H7 (cell line): ENCODE measurements at regions not wholly inside any gene's neighbourhood (a gene's known extent, or its start where the extent isn't known, plus 50 kb on each side); places are given as distances from the start of the nearest gene placed in this dataset.

ENCODE experiments used
- DNase-seq: peaks from one replicate; pipeline ENCODE4 v3.0.0; 2012
- H3K27me3 ChIP-seq: 2 replicates; pipeline ENCODE4 v1.6.0; 2011; ENCODE audit warnings: mild to moderate bottlenecking, low read length; ENCODE audit not compliant: control insufficient read depth, insufficient read depth
- H3K36me3 ChIP-seq: replicated peaks from 2 replicates; pipeline ENCODE4 v1.5.1; 2011; ENCODE audit warnings: low read length; ENCODE audit not compliant: control insufficient read depth, insufficient read depth
- H3K4me3 ChIP-seq: 2 replicates; pipeline ENCODE4 v1.5.1; 2011; ENCODE audit warnings: low read depth, mild to moderate bottlenecking, control low read depth, low read length, moderate library complexity; ENCODE audit not compliant: insufficient read depth

DNA sequence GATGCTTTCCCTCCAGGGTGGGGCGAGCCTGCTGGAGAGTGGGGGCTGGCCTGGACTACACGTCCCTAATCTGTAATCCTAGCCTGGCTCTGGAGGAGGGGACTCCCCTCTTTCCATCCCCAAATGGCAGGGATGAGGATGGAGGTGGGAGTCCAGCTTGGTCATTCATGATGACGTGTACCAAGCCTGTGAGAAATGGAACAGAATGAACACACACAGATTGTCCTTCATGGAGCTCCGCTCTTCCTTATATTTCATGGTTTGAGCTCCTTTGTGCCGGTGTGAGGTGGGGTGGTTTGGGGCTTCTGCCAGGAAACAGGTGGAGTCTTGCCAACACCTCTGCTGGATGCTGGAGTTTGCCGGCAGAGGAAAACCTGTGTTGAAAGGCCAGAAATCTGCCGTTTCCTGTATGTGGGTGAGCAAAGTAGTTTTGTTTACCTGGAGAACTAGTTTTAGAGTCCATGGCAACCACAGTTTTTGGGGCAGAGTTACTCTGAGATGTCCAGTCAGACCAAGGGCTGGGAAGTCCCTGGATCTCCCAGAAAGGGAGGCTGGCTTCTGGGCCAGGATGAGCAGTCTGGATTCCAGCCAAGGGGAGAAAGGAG, 417.6 kb upstream of the MEX3C start:
- H3K27me3 ChIP-seq, result no peaks in the 10 kb centered on the region
- DNase-seq, result no peak
- H3K36me3 ChIP-seq, result no peaks in the 10 kb centered on the region
- H3K4me3 ChIP-seq, result no peak overlapping the region

DNA sequence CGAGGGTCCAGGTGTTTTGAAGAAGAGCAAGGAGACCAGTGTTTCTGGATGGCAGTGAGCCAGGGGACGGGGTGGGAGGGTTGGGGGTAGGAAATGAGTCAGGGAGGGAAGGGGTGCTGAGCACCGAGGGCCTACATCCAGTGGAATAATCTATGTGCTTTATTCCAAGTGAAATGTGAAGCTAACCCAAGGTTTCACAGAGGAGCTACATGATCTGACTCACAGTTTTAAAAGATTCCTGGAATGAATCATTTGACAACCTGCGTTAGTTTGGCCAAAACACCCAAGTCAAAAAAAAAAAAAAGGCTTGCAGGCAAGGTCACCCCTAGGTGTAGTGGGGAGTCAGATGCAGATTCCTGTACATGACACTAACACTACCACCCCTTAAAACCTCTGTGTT, 419.7 kb upstream of the MEX3C start:
- H3K27me3 ChIP-seq, result no peaks in the 10 kb centered on the region; the same call in 1 of the 2 replicates
- no peak for DNase-seq
- H3K36me3 ChIP-seq, result no peaks in the 10 kb centered on the region
- H3K4me3 ChIP-seq, result no peak overlapping the region

DNA sequence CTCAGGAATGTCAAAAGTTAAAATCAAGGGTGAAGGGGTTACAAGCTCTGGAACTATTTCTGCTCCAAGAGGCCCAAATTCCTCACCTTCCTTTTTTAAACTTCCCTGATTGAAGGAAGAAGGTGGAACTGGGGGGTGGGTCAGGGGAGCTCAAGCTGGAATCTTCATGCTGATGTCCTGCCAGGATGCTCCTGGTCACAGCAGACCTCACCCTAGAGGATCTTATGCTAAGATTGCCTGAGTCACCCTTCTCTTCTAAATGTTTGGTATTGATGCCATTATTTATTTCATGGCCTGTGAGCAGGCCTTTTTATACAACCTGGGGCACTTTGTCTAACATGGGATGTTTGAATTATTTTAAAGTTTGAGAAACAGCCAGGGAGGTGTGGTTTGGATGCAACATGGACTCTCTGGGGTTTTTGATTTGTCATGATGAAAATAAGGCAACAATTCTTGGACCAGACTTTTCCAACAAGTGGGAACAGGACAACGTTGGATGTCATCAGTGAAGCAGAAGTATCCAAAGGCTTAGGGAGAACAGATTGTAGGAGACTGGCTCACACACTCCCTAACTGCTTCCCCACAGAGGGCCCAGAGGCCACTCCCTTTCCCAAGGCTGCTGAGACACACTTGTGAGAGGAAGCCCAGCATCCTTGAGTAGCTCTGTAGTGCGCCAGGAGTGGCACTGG, 420.2 kb upstream of the MEX3C start:
- no peak for DNase-seq
- no peaks in the 10 kb centered on the region for H3K36me3 ChIP-seq
- H3K4me3 ChIP-seq, result no peak overlapping the region
- no peaks in the 10 kb centered on the region; the same call in 1 of the 2 replicates for H3K27me3 ChIP-seq

DNA sequence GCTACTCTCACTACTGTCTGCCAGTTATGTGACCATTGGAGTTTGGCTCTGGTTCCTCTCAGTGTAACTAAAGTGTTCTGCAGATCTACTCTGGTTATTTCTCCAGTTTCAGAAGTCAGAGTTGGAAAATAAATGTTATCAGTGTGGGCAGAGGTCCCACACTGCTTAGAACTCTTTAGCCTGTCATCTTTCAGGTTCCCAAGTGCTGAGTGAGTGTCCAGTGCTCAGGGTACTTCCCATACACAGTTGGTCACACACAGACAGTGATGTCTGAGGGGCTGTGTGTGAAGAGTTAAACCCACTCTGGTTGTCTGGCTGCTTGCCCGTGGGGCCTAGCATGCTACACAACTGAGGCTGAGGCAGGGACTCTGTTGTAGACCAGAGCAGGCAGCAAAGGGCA, 421.8 kb upstream of the MEX3C start:
- no peak for DNase-seq
- H3K27me3 ChIP-seq, result no peaks in the 10 kb centered on the region; the same call in 1 of the 2 replicates
- H3K36me3 ChIP-seq, result no peaks in the 10 kb centered on the region
- no peak overlapping the region for H3K4me3 ChIP-seq

DNA sequence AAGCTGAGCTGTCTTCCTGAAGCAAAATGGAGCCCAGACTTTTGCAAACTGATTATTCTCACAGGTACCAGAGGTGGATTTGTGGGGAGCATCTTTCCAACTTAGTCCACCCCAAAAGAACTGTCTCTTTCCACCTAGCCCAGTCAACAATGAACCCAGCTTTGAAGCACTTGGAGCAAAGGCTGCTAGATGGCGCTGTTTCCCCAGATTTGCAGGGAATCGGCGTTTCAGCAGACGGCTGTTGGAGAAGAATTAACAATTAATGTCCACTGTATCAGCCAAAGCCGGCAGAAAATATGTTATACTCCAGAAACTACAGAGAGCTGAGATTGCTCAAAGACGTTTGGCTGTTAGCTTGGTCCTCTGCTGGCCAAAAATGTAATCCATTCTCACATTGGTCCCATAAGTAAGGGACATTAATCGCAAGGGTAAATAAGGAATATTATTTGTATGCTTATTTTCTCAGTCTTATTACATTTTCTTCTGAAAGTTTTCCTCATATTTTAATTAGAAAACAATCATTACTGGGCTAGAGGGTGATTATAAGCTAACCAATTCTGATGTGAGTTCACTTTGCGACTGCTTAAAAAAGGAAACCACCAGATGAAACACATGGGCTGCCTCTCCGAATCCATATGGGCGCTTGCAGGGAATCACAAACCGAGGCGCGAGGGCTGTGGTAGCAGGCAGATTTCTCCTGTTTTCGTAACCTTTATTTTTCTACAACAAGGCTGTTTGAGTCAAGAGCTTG, 423.8 kb upstream of the MEX3C start:
- Histone ChIP-seq H3K36me3 (no peaks in the 10 kb centered on the region), H3K27me3 (no peaks in the 10 kb centered on the region; the same call in 1 of the 2 replicates), H3K4me3 (no peak overlapping the region)
- DNase-seq, result peak; percentile 60

DNA sequence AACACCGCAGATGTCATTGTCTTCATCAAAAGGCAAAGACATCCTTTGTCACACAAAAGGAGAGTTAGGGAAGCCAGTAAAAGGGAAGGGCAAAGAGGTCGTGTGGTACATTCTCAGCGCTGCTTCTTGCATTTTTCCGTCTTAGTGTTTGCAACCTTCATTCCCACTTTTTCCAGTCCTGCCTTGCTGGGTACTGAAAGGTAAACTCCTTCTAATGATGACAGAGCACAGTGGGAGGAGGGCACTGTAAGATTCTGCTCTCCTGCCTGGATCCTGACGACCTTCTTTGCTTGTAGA, 424.3 kb upstream of the MEX3C start:
- H3K4me3 ChIP-seq, result no peak overlapping the region
- no peak for DNase-seq
- no peaks in the 10 kb centered on the region; the same call in 1 of the 2 replicates for H3K27me3 ChIP-seq
- H3K36me3 ChIP-seq, result no peaks in the 10 kb centered on the region

DNA sequence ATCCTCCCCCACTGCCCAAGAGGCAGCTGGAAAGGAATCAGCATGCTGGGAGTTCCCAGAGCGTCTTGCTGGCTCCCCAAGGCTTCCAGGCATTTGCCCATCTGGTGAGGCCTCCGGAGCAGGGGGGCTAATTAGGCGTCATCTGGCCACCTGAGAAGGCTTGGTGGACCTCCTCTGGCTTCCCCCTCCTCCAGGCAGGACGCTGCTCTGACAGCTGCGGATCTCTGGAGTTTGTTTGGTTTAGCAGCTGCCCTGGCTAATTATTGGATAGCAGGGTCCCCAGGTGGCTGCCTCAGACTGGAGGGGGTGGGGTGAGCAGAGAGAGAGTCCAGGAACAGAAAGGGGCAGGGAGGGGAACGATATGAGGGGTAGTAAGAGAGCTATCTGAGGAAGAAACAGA, 425.2 kb upstream of the MEX3C start:
- no peak for DNase-seq
- Histone ChIP-seq H3K36me3 (no peaks in the 10 kb centered on the region), H3K4me3 (no peak overlapping the region), H3K27me3 (no peaks in the 10 kb centered on the region; the same call in 1 of the 2 replicates)

DNA sequence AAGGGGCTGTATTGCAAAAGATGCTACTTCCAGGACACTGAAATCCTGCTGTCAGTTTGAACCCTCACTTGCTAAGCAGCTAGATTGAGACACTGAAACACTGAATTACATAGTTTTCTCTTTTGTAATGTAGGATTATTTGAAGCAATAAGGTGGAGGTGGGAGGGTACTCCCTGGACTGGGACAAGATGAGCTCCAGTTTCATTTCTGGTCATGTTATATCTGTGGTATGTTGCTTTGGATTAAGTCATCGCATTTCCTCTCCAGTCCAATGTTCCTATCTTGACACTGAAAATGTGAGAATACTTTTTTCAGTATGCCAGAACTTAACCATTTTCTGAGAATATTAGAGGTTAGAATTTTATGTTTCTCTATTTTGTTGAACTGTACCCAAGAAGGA, 426.2 kb upstream of the MEX3C start:
- Histone ChIP-seq H3K27me3 (no peaks in the 10 kb centered on the region; the same call in 1 of the 2 replicates), H3K4me3 (no peak overlapping the region), H3K36me3 (no peaks in the 10 kb centered on the region)
- DNase-seq, result no peak

DNA sequence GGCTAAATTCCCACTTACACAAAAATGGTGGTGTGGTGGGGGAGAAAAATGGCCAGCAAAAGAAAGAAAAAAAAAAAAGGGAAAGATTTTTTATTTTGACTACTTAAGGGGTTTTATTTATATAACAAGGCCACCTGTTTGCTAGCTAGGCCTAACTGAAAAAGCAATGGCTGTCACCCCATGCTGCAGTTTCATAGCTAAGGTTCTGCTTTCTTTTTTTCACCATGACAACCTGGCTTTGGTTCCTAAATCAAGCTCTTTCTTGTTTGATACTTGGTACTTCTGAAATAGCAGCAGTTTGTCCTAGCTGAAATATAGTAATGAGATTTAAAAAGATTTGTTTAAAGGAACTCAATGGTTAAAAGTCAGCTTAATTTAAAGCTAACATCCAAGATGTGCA, 433.2 kb upstream of the MEX3C start:
- no peak for DNase-seq
- H3K36me3 ChIP-seq, result no peaks in the 10 kb centered on the region
- no peaks in the 10 kb centered on the region for H3K27me3 ChIP-seq
- no peak overlapping the region for H3K4me3 ChIP-seq

DNA sequence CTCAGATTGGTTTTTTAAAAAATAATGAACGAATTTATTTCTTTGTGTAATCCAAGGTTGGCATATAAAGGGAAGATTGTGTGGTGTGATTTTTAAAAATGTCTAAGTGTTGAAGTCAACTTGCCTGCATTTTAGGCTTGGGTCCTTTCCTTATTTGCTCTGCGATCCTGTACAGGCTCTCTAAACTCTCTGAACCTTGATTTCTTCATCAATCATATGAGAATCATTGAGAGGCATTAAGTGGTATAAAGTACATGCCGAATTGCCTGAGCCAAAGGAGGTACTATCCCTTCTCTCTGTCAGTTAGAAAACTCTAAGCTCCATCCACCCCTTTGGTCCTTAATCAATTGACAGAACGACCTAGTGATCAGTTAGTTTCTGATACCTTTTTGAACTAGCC, 440.4 kb upstream of the MEX3C start:
- H3K36me3 ChIP-seq, result no peaks in the 10 kb centered on the region
- no peak for DNase-seq
- no peaks in the 10 kb centered on the region for H3K27me3 ChIP-seq
- H3K4me3 ChIP-seq, result no peak overlapping the region

DNA sequence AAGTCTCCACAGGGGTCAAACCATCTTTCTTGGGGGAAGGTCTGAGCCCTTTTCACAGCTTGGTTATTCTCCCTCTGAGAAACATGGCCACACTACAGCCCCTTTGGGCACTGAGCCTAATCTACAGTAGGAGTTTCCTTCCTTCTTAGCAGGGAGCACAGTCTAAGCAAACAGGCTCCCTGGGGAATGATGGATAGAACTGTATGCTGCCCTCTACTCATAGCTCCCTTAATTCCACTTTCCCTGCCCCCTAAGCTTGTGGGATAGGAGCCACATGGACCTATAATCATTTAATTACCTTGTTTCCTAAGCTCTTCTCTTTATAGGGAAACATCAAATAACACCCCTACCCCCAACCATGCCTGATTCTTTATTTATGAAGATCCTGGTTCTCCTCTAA, 442.1 kb upstream of the MEX3C start:
- Histone ChIP-seq H3K4me3 (no peak overlapping the region), H3K27me3 (no peaks in the 10 kb centered on the region), H3K36me3 (no peaks in the 10 kb centered on the region)
- DNase-seq, result no peak

DNA sequence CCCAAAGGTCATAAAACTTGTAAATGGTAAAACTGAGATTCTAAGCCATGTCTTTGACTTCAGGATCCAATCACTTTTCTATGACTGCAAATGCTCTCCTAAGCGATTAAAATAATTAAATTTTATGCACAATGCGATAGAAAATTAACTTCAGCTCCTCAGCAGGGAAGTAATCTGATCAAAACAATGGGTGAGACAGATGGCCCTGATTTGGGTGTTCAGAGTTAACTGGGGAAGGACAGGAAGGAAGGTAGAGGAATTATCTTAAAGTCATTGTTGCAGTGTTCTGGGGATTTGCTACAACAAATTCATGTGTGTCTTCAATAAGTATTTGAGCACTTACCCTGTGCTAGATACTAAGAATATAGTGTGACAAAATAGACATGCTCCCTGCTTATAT, 446.0 kb upstream of the MEX3C start:
- Histone ChIP-seq H3K36me3 (no peaks in the 10 kb centered on the region), H3K27me3 (no peaks in the 10 kb centered on the region), H3K4me3 (no peak overlapping the region)
- DNase-seq, result no peak

DNA sequence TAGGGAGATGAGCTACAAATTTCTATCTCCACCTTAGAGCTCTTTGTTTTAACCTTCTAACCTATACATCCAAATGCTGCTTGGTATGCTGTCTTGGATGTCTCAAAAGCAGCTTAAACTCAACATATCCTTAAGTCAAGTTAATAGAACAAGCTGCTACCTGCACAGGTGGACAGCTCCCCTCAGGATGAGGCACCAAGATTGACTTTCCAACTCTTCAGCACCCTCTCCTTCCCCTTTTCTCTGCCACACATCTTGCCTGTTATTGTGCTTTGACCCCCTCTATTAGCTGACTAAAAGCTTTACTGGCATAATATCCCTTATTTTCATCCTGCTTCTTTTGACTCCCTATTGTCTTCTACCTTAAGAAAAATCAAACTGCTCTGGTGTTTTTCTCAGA, 448.1 kb upstream of the MEX3C start:
- DNase-seq, result no peak
- no peak overlapping the region for H3K4me3 ChIP-seq
- H3K27me3 ChIP-seq, result no peaks in the 10 kb centered on the region
- no peaks in the 10 kb centered on the region for H3K36me3 ChIP-seq

DNA sequence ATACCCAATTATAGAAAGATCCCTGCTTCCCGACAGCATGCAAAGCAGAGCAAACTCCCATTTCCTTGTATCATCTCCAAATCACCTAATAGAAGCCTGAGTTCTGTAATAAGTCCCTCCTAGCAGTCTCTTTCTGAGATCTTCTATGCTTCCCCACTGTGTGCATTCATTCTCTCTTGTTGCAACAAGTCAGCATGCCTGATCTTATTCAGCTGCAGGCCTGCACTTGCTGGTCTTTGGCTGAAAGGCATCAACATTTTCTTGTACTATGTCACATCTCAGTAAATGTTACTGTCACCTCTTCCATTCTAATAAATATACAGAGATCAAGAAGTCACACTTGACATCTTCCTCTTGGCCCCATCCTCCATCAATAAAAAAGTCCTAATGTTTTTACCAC, 449.9 kb upstream of the MEX3C start:
- H3K4me3 ChIP-seq, result no peak overlapping the region
- no peaks in the 10 kb centered on the region for H3K36me3 ChIP-seq
- no peak for DNase-seq
- H3K27me3 ChIP-seq, result no peaks in the 10 kb centered on the region

DNA sequence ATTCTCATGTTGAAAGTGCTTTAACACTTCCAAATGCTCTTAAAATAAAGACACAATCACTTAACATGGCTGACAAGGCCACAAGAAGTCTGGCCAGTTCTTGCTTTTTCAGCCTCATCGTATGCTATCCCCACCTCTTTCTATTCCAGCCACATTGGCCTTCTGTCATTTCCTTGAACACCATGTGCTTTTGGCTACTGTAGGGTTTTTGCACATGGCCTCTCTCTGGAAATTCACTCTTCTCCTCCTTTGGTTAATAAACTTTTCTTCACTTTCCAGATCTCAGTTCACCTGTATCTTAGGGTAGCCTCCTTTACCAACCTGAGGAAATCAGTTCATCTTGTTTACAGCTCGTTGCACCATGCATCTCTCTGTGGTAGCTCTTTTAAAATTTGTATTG, 450.5 kb upstream of the MEX3C start:
- H3K4me3 ChIP-seq, result no peak overlapping the region
- H3K27me3 ChIP-seq, result no peaks in the 10 kb centered on the region
- no peaks in the 10 kb centered on the region for H3K36me3 ChIP-seq
- DNase-seq, result no peak
